NB4 (cell line): ENCODE measurements at regions not wholly inside any gene's neighbourhood (a gene's known extent, or its start where the extent isn't known, plus 50 kb on each side); places are given as distances from the start of the nearest gene placed in this dataset.
"Not testable (repeated sequence)": the region's sequence is repeated elsewhere in the genome, so short reads cannot be mapped to it uniquely, and the experiment has no call there.

Experiments used
- DNase-seq: peaks from one replicate; pipeline ENCODE4 v3.0.0; 2010; ENCODE audit warnings: low read depth
- H3K4me3 ChIP-seq: one replicate; pipeline ENCODE4 v1.5.1; 2011; ENCODE audit warnings: mild to moderate bottlenecking, low read depth, low read length, moderate library complexity
- MYC ChIP-seq: IDR thresholded peaks from 2 replicates; pipeline ENCODE4 v1.6.1; 2011; ENCODE audit warnings: low read depth, low read length
- POLR2A ChIP-seq: IDR thresholded peaks from 2 replicates; pipeline ENCODE4 v1.6.1; 2011; ENCODE audit warnings: mild to moderate bottlenecking; ENCODE audit not compliant: insufficient read length; ENCODE audit errors: extremely low read depth
- TF ChIP-seq, protein P1 (sequence below): IDR thresholded peaks from 2 replicates; pipeline ENCODE4 v1.6.1; 2011; ENCODE audit warnings: low read depth, low read length
- TF ChIP-seq, protein P2 (sequence below): IDR thresholded peaks from one replicate; pipeline ENCODE4 v1.5.1; 2012; ENCODE audit warnings: low read depth, low read length

DNA sequence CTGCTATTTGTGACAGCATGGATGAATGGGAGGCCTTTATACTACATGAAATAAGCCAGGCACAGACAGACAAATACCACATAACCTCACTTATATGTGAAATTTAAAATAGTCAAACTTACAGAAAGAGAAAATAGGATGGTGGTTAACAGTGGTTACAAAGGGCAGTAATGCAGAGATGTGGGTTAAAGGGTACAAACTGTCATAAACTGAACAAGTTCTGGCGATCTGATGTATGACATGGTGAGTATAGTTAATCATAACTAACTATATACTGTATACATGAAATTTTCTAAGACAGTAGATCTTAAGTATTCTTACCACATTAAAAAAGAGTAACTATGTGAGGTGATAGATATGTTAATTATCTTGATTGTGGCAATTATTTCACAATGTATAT lies 558.1 kb upstream of the ZNF804A start:
- DNase-seq = no peak
- H3K4me3 ChIP-seq = no peak overlapping the region
- TF ChIP-seq, protein P1, sequence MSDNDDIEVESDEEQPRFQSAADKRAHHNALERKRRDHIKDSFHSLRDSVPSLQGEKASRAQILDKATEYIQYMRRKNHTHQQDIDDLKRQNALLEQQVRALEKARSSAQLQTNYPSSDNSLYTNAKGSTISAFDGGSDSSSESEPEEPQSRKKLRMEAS = no peak
- TF ChIP-seq MYC = no peak
- TF ChIP-seq, protein P2, sequence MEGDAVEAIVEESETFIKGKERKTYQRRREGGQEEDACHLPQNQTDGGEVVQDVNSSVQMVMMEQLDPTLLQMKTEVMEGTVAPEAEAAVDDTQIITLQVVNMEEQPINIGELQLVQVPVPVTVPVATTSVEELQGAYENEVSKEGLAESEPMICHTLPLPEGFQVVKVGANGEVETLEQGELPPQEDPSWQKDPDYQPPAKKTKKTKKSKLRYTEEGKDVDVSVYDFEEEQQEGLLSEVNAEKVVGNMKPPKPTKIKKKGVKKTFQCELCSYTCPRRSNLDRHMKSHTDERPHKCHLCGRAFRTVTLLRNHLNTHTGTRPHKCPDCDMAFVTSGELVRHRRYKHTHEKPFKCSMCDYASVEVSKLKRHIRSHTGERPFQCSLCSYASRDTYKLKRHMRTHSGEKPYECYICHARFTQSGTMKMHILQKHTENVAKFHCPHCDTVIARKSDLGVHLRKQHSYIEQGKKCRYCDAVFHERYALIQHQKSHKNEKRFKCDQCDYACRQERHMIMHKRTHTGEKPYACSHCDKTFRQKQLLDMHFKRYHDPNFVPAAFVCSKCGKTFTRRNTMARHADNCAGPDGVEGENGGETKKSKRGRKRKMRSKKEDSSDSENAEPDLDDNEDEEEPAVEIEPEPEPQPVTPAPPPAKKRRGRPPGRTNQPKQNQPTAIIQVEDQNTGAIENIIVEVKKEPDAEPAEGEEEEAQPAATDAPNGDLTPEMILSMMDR = no peak
- TF ChIP-seq POLR2A = no peak

DNA sequence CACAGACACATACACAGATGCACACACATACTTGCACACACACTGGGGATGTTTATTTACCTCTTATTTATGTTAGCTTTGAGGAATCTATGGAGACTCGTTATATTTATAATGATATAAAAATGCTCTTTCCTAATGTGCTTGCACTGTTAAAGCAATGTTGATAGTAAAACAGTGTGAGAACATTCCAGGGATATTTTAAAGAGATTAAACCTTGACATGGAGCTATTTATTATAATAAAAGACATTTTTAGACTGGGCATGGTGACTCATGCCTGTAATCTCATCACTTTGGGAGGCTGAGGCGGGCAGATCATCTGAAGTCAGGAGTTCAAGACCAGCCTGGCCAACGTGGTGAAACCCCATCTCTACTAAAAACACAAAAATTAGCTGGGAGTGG lies 557.3 kb upstream of the ZNF804A start:
- no peak for TF ChIP-seq POLR2A
- TF ChIP-seq, protein P1 = no peak
- TF ChIP-seq, protein P2 = no peak
- no peak for TF ChIP-seq MYC
- DNase-seq = no peak
- H3K4me3 ChIP-seq = no peak overlapping the region

DNA sequence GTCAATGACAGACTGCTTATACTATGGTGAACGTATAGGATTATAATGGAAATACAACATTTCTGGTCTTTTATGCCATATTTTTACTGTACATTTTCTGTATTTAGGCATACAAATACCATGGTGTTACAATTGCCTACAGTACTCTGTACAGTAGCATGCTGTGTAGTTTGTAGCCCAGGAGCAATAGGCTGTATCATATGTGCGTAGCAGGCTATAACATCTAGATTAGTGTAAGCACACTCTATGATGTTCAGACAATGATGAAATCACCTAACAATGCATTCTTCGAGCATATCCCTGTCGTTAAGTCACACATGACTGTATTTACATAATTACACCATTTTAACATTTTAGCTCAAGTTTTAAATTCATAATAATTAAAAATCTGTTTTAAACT lies 556.6 kb upstream of the ZNF804A start:
- H3K4me3 ChIP-seq = no peak overlapping the region
- no peak for DNase-seq
- TF ChIP-seq, protein P1 = no peak
- no peak for TF ChIP-seq POLR2A
- no peak for TF ChIP-seq MYC
- TF ChIP-seq, protein P2 = no peak

DNA sequence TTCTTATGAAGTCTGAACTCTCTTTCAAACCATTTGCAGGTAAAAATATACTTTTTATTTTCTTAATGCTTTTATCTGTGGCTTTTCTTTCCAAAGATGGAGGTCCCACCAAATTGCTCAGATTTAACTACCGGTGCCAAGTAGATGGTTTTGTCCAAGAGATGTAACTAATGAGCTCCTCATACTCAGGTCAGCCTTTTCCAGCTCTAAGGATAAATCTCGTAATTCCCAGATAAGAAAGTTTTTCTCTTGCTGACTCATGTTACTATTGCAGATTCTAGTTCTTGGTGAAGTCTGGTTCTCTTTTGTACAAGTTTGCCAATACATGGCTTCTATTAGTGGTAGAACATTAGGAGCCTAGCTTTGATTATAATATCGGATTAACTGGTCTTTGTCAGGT lies 550.8 kb upstream of the ZNF804A start:
- no peak for DNase-seq
- TF ChIP-seq, protein P1 = no peak
- TF ChIP-seq, protein P2 = no peak
- TF ChIP-seq MYC = no peak
- no peak for TF ChIP-seq POLR2A
- no peak overlapping the region for H3K4me3 ChIP-seq

DNA sequence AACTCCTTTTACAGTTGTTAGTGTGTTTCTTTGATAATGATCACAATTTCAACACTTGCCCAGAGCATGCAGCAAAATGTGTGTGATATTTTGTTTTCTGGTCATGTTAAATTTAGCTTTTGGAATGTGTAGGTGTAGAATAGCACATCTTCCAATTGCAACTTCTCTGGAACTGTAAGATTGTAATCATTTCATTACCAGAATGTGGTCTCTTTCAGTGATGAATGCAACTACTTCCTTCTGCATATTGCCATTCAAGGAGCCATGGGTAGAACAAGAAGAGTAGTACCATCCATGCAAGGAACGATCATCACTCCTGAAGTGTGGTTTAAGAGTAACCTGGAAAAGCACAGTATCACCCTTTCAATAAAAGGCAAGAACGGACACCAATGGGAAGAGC lies 548.8 kb upstream of the ZNF804A start:
- DNase-seq = no peak
- TF ChIP-seq, protein P2 = no peak
- no peak for TF ChIP-seq MYC
- TF ChIP-seq POLR2A = no peak
- TF ChIP-seq, protein P1 = no peak
- no peak overlapping the region for H3K4me3 ChIP-seq

DNA sequence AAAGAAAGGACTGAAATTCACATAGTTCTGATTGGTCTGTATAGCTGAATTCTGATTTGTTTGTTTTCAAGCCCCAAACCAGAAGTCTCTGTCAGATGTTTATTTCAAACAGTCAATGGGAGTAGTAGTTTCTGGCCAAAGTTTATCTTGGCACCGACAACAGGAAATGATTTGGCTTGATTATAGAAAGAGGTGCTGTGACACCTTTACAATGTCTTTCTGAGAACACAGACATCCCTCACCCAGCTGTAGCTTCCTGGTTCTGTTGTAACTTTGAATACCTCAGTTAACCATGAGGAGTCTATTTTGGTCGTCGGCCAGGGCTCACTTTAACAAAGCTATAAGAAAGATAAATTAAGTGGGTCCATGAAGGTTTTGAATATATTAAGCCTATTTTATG lies 545.0 kb upstream of the ZNF804A start:
- TF ChIP-seq, protein P2 = no peak
- TF ChIP-seq POLR2A (no peak), MYC (no peak)
- TF ChIP-seq, protein P1 = no peak
- no peak for DNase-seq
- no peak overlapping the region for H3K4me3 ChIP-seq

DNA sequence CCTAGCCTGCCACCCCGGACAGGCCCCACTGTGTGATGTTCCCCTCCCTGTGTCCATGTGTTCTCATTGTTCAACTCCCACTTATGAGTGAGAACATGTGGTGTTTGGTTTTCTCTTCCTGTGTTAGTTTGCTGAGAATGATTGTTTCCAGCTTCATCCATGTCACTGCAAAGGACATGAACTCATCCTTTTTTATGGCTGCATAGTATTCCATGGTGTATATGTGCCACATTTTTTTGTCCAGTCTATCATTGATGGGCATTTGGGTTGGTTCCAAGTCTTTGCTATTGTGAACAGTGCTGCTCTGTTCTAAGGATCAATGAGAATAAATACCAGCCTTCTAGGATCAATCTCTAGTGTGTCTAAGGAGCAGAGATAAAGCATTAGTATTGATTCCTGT lies 543.9 kb upstream of the ZNF804A start:
- not testable (repeated sequence) for DNase-seq, H3K4me3 ChIP-seq
